ENCODE measurements at regions not wholly inside any gene's neighbourhood (a gene's known extent, or its start where the extent isn't known, plus 50 kb on each side); places are given as distances from the start of the nearest gene placed in this dataset.

DNA sequence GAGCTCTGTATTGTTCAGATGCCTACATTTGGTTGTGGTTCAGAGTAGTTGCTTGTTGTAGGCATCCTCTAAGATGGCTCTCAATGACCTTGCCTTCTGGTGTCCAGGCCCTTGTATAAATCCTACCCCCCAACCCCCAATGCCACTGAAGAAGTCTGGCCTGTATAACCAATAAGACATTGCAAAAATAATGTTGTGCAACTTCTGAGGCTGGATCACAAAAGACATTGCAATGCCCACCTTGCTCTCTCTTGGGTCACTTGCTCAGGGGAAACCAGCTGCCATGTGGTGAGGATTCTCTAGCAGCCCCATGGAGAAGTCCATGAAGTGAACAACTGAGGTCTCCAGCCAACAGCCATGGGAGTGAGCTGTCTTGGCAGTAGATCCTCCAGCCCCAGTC, 234.0 kb upstream of the TBX3 start:
- no peak for DNase-seq (ENCODE audit: extremely low spot score, unreplicated experiment)
- Mint-ChIP-seq H3K4me1 (ENCODE audit: unreplicated experiment) (peaks cover 24% of the 10 kb centered on the region), H3K9me3 (ENCODE audit: unreplicated experiment) (peaks cover 8% of the 10 kb centered on the region), H3K27me3 (ENCODE audit: unreplicated experiment) (no peaks in the 10 kb centered on the region), H3K27ac (ENCODE audit: unreplicated experiment) (no peak overlapping the region), H3K4me3 (ENCODE audit: unreplicated experiment) (no peak overlapping the region), H3K36me3 (ENCODE audit: unreplicated experiment) (no peaks in the 10 kb centered on the region)
- TF ChIP-seq, protein P1, sequence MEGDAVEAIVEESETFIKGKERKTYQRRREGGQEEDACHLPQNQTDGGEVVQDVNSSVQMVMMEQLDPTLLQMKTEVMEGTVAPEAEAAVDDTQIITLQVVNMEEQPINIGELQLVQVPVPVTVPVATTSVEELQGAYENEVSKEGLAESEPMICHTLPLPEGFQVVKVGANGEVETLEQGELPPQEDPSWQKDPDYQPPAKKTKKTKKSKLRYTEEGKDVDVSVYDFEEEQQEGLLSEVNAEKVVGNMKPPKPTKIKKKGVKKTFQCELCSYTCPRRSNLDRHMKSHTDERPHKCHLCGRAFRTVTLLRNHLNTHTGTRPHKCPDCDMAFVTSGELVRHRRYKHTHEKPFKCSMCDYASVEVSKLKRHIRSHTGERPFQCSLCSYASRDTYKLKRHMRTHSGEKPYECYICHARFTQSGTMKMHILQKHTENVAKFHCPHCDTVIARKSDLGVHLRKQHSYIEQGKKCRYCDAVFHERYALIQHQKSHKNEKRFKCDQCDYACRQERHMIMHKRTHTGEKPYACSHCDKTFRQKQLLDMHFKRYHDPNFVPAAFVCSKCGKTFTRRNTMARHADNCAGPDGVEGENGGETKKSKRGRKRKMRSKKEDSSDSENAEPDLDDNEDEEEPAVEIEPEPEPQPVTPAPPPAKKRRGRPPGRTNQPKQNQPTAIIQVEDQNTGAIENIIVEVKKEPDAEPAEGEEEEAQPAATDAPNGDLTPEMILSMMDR (IDR thresholded peaks at IDR 0.05), result no peak

DNA sequence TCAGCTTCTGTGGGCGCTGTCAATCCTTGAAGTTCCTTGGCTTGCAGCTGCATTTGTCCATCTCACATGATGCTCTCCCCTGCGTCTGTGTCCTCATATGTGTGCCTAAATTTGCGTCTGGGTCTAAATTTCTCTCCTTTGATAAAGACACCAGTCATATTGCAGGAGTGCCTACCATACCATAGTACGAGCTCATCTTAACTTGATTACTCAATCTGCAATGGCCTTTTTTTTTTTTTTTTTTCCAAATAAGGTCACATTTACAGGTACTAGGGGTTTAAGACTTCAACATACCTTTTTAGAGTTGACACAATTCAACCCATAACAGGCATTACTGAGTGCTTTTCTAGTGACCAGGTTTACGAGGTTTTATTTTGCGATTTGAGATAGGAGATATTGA, 233.3 kb upstream of the TBX3 start:
- Mint-ChIP-seq H3K9me3 (ENCODE audit: unreplicated experiment) (peaks cover 13% of the 10 kb centered on the region), H3K27ac (ENCODE audit: unreplicated experiment) (no peak overlapping the region), H3K4me3 (ENCODE audit: unreplicated experiment) (no peak overlapping the region), H3K4me1 (ENCODE audit: unreplicated experiment) (peaks cover 24% of the 10 kb centered on the region), H3K36me3 (ENCODE audit: unreplicated experiment) (no peaks in the 10 kb centered on the region), H3K27me3 (ENCODE audit: unreplicated experiment) (no peaks in the 10 kb centered on the region)
- DNase-seq (ENCODE audit: extremely low spot score, unreplicated experiment), result no peak
- TF ChIP-seq, protein P1 (IDR thresholded peaks at IDR 0.05), result no peak

DNA sequence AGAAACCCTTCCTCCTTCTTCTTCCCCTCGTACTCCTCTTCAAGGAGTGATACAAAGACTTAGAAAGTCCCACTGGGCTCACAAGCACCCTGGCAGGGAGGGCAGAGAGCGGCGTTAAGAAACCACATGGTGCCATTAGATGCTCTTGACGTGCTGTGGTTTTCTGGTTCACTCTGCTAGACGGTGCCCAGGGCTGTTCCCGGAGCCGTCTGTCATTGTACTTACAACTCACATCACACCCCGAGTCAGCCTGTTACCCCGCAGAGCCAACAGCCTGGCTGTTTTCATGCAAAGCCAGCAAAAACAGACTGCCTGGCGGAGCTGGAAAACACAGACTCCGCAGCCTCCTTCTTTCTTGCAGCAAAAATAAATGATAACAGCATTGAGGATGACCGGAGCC, 232.6 kb upstream of the TBX3 start:
- Mint-ChIP-seq H3K27me3 (ENCODE audit: unreplicated experiment) (no peaks in the 10 kb centered on the region), H3K27ac (ENCODE audit: unreplicated experiment) (peak overlapping the region; percentile 62), H3K4me3 (ENCODE audit: unreplicated experiment) (no peak overlapping the region), H3K9me3 (ENCODE audit: unreplicated experiment) (peaks cover 6% of the 10 kb centered on the region), H3K4me1 (ENCODE audit: unreplicated experiment) (peaks cover 24% of the 10 kb centered on the region), H3K36me3 (ENCODE audit: unreplicated experiment) (no peaks in the 10 kb centered on the region)
- TF ChIP-seq, protein P1 (IDR thresholded peaks at IDR 0.05), result no peak
- DNase-seq (ENCODE audit: extremely low spot score, unreplicated experiment), result no peak

DNA sequence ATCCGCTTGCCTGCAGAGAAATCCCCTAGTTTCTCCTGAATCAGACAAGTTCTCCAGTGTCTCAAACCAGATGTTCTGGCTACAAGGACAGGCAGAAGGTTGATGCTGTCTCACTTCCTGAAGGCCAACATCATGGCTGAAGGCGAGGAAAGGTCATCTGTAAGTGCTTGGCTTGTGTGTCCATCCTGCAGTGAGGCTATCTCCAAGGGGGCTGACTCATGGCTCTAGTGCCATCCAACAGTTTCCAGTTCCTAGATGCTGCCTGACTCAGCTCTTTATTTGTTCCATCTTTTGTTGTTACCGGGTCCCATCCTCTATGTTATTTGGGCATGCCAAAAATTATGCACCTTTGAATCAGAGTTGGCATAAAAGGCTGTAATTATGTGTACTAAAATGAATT, 232.1 kb upstream of the TBX3 start:
- no peaks in the 10 kb centered on the region for H3K27me3 Mint-ChIP-seq (ENCODE audit: unreplicated experiment)
- DNase-seq (ENCODE audit: extremely low spot score, unreplicated experiment), result no peak
- TF ChIP-seq, protein P1 (IDR thresholded peaks at IDR 0.05), result no peak
- H3K4me3 Mint-ChIP-seq (ENCODE audit: unreplicated experiment), result no peak overlapping the region
- H3K9me3 Mint-ChIP-seq (ENCODE audit: unreplicated experiment), result peaks cover 5% of the 10 kb centered on the region
- peaks cover 24% of the 10 kb centered on the region for H3K4me1 Mint-ChIP-seq (ENCODE audit: unreplicated experiment)
- peak overlapping the region; percentile 62 for H3K27ac Mint-ChIP-seq (ENCODE audit: unreplicated experiment)
- no peaks in the 10 kb centered on the region for H3K36me3 Mint-ChIP-seq (ENCODE audit: unreplicated experiment)

DNA sequence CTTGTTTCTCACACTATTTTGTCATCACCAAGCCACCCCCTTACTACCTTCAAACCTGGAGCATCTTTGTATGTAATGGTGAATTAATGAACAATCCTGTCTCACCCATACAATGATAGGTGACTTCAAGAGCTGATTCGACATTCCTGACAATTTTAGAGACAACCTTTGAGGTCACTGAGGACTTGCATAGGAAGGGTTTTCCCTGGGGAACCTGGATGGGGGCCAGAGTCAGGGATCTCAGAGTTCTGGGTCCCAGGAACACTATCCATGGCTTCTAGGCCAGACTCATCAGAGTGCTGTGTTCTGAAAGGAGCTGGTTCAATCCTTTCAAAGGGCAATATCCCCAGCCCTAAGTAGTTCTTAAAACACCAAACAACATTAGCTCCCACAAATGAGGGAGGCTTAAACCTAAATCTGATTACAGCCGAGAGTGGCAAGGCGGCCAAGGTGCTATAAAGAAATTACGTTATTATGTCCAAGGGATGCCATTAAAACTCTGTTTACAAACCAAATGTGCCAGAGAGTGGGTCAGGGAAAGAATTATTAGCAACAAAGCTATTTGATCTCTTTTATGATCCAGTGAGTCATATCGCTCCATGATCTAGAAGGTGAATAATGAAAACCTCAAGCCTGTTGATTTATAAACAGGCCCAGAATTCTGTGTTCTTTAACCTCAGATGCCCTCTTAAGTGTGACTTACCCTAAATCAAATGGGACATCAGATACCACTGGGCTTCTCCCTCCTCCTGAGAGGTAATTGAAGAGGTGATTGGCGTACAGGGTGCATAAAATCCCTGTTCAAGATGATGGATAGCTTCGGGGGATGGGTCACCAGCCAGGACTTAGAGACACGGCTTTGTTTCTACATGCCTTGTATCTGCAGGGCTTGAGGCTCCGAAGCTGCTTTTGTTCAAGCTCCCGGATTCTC, 230.2 kb upstream of the TBX3 start:
- TF ChIP-seq, protein P1 (IDR thresholded peaks at IDR 0.05), result no peak
- no peak overlapping the region for H3K4me3 Mint-ChIP-seq (ENCODE audit: unreplicated experiment)
- H3K27ac Mint-ChIP-seq (ENCODE audit: unreplicated experiment), result no peak overlapping the region
- no peaks in the 10 kb centered on the region for H3K27me3 Mint-ChIP-seq (ENCODE audit: unreplicated experiment)
- H3K36me3 Mint-ChIP-seq (ENCODE audit: unreplicated experiment), result no peaks in the 10 kb centered on the region
- H3K9me3 Mint-ChIP-seq (ENCODE audit: unreplicated experiment), result peaks cover 5% of the 10 kb centered on the region
- peaks cover 18% of the 10 kb centered on the region for H3K4me1 Mint-ChIP-seq (ENCODE audit: unreplicated experiment)
- no peak for DNase-seq (ENCODE audit: extremely low spot score, unreplicated experiment)
